Muscle layer of colon (tissue), 2 donors: ENCODE measurements at regions not wholly inside any gene's neighbourhood (a gene's known extent, or its start where the extent isn't known, plus 50 kb on each side); places are given as distances from the start of the nearest gene placed in this dataset.
"Not testable (repeated sequence)": the region's sequence is repeated elsewhere in the genome, so short reads cannot be mapped to it uniquely, and the experiment has no call there.

Source experiments
- H3K27ac ChIP-seq: one replicate; pipeline ENCODE4 v1.7.0; 2013; ENCODE audit warnings: low read depth, mild to moderate bottlenecking, low read length, moderate library complexity
- H3K27me3 ChIP-seq, 2 donors: one replicate each; pipeline ENCODE4 v1.7.0; 2013; ENCODE audit warnings: low read length in 2 of 2, mild to moderate bottlenecking in 2 of 2; ENCODE audit not compliant: insufficient read depth in 2 of 2, control insufficient read depth in 1 of 2
- H3K36me3 ChIP-seq: one replicate; pipeline ENCODE4 v1.7.0; 2013; ENCODE audit warnings: mild to moderate bottlenecking, low read length; ENCODE audit not compliant: insufficient read depth
- H3K4me1 ChIP-seq: one replicate; pipeline ENCODE4 v1.7.0; 2013; ENCODE audit warnings: mild to moderate bottlenecking, low read length; ENCODE audit not compliant: insufficient read depth
- H3K4me3 ChIP-seq, 2 donors: one replicate each; pipeline ENCODE4 v1.7.0; 2013; ENCODE audit warnings: low read length in 2 of 2, low read depth in 1 of 2, mild to moderate bottlenecking in 1 of 2, moderate library complexity in 1 of 2
- H3K9ac ChIP-seq: one replicate; pipeline ENCODE4 v1.7.0; 2013; ENCODE audit warnings: low read length
- H3K9me3 ChIP-seq: one replicate; pipeline ENCODE4 v1.7.0; 2013; ENCODE audit warnings: mild to moderate bottlenecking, low read length
- donor health status: abdominal sarcoma.
- donor health status: Adenocarcinoma of cecum.

DNA sequence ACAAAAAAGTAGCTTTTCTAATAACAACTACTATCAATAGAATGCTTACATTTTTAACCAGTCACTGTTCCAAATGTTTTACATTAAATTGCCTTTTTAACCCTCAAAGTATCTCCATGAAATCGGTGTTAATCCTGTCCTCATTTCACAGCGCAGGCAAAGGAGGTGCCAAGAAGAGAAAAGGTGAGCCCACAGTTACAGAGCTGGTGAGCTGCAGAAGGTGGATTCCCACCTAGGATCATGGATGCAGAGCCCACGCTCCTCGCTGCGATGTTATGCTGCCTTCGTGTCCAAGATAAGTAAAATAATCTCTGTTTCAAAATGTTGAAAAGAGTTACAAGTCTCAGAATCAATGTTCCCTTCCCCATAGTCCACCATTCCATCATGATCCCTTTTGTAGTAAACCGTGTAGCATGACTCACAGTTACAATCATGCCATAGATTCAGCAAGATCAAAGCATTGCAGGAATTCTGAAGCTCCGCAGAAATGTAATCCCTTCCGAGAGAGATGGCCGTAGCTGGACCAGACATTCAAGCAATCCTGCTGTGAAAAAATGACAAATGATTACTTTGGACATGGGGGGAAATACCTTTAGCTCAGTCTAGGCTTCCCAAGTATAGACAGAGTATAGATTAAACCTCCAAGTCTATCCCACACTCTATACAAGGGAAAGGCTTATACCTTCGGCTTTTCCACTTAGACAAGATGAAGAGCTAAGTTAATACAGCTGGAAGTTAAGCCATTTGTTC lies 394.7 kb upstream of the AKR1E2 start:
- Histone ChIP-seq H3K27ac (no peak overlapping the region), H3K9ac (no peak overlapping the region), H3K4me3 (no peak overlapping the region), H3K4me1 (peaks cover 8% of the 10 kb centered on the region), H3K9me3 (no peaks in the 10 kb centered on the region), H3K36me3 (no peaks in the 10 kb centered on the region), H3K27me3 (no peaks in the 10 kb centered on the region)

DNA sequence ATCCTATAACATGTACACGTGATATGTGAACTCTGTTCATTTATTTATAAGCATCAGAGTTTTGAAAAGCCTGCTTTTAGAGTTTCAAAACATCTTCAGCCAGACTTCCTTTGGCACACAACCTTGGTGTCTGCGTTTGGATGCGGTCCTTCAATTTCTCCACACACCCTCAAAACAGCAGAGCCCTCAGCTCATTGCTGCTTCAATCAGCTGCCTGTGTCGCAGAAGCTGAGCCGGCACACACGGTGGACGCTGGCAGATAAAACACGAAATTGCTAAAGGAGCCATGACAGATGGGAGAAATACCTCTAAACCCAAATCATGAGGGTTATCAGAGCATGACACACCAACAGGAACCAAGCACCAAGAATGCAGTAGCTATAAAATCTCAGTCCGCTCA lies 396.4 kb upstream of the AKR1E2 start:
- Histone ChIP-seq H3K36me3 (no peaks in the 10 kb centered on the region), H3K9ac (no peak overlapping the region), H3K27me3 (no peaks in the 10 kb centered on the region)

DNA sequence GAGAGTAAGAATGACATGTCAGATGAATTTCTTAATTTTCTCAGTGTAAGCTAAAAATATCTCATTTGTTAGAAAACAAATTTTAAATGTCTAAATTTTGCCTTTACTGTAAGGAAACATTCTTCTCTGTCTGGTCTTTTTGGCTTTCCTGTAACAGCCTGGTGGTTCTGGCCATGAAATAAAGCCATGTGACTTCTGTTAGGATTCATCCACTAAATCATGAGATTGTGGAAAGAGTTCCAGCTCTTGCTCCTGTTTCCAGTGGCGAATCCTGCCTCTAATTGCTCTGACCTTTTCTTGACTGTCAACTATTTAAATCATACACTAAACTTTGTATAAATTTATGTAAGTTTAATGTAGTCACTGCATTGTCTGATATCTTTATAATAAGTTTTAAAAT lies 398.5 kb upstream of the AKR1E2 start:
- Histone ChIP-seq H3K9me3 (no peaks in the 10 kb centered on the region), H3K27me3 (no peaks in the 10 kb centered on the region), H3K27ac (peak overlapping the region; percentile 1), H3K9ac (no peak overlapping the region), H3K4me3 (no peak overlapping the region), H3K36me3 (no peaks in the 10 kb centered on the region), H3K4me1 (peaks cover 8% of the 10 kb centered on the region)

More for the DNA sequence above, 396.4 kb upstream of the AKR1E2 start:
- no peaks in the 10 kb centered on the region for H3K9me3 ChIP-seq
- H3K27ac ChIP-seq: no peak overlapping the region
- H3K4me3 ChIP-seq: no peak overlapping the region
- peaks cover 8% of the 10 kb centered on the region for H3K4me1 ChIP-seq

GRCh38 chr10:4426866-4427265 lies 399.1 kb upstream of the AKR1E2 start:
- Histone ChIP-seq H3K36me3 (no peaks in the 10 kb centered on the region), H3K4me1 (peaks cover 8% of the 10 kb centered on the region), H3K9ac (no peak overlapping the region), H3K27ac (no peak overlapping the region), H3K9me3 (no peaks in the 10 kb centered on the region), H3K27me3 (no peaks in the 10 kb centered on the region), H3K4me3 (no peak overlapping the region)

GRCh38 chr10:4409319-4409718 lies 416.7 kb upstream of the AKR1E2 start:
- Histone ChIP-seq H3K4me3 (no peak overlapping the region), H3K27me3 (no peaks in the 10 kb centered on the region), H3K27ac (no peak overlapping the region), H3K9me3 (no peaks in the 10 kb centered on the region), H3K9ac (no peak overlapping the region), H3K4me1 (peaks cover 11% of the 10 kb centered on the region), H3K36me3 (no peaks in the 10 kb centered on the region)

- Histone ChIP-seq H3K27me3 (no peaks in the 10 kb centered on the region), H3K9ac (no peak overlapping the region), H3K4me3 (no peak overlapping the region), H3K9me3 (no peaks in the 10 kb centered on the region), H3K4me1 (peaks cover 11% of the 10 kb centered on the region), H3K36me3 (no peaks in the 10 kb centered on the region), H3K27ac (no peak overlapping the region)
Measured at GRCh38 chr10:4407783-4408182, 418.2 kb upstream of the AKR1E2 start.

DNA sequence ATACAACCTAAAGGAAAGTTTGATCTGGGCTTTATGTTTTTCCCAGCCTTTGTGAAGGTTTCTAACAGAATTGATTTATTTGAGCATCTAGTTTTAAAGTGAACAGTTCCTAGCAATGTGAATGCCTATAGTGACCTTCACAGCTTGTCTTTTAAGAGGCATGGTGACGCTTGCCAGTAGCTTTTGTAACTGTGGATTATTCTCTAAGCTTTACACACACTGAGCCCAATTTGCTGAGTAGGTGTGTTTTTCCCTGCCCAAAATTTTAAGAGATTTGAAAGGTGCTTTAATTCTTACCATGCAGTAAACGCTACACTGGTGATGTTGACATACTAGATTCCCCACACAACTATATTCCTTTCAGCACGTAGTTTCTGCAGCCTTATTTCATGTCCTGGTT lies 420.2 kb upstream of the AKR1E2 start:
- Histone ChIP-seq H3K4me3 (no peak overlapping the region), H3K9ac (no peak overlapping the region), H3K27ac (no peak overlapping the region)

DNA sequence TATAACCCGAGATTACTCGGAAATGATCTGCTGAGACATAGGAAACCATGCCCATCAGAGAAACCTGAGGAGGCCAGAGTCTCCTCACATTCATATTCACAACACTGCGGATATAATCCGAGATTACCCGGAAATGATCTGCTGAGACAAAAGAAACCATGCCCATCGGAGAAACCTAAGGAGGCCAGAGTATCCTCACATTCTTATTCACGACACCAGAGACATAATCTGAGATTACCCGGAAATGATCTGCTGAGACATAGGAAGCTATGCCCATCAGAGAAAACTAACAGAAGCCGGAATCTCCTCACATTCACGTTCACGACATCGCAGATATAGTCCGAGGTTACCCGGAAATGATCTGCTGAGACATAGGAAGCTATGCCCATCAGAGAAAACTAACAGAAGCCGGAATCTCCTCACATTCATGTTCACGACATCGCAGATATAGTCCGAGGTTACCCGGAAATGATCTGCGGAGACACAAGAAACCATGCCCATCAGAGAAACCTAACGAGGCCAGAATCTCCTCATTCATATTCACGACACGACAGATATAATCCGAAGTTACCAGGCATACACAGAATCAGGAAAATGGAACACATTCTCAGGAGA lies 422.3 kb upstream of the AKR1E2 start:
- Histone ChIP-seq H3K9me3 (no peaks in the 10 kb centered on the region), H3K27me3 (no peaks in the 10 kb centered on the region)

More for the DNA sequence above, 420.2 kb upstream of the AKR1E2 start:
- H3K4me1 ChIP-seq: peaks cover 11% of the 10 kb centered on the region
- no peaks in the 10 kb centered on the region for H3K27me3 ChIP-seq
- no peaks in the 10 kb centered on the region for H3K9me3 ChIP-seq
- H3K36me3 ChIP-seq: no peaks in the 10 kb centered on the region

GRCh38 chr10:4401080-4401479 lies 424.9 kb upstream of the AKR1E2 start:
- H3K27ac ChIP-seq, H3K9me3 ChIP-seq, H3K36me3 ChIP-seq, H3K27me3 ChIP-seq, H3K4me1 ChIP-seq, H3K9ac ChIP-seq, H3K4me3 ChIP-seq: not testable (repeated sequence)

More for the DNA sequence above, 422.3 kb upstream of the AKR1E2 start:
- H3K9ac ChIP-seq: no peak overlapping the region
- H3K4me1 ChIP-seq: peaks cover 4% of the 10 kb centered on the region
- H3K36me3 ChIP-seq: no peaks in the 10 kb centered on the region
- no peak overlapping the region for H3K27ac ChIP-seq
- H3K4me3 ChIP-seq: no peak overlapping the region

GRCh38 chr10:4399556-4399955 lies 426.5 kb upstream of the AKR1E2 start:
- Histone ChIP-seq H3K4me3 (no peak overlapping the region), H3K9ac (no peak overlapping the region), H3K27ac (no peak overlapping the region), H3K9me3 (no peaks in the 10 kb centered on the region), H3K4me1 (no peaks in the 10 kb centered on the region), H3K36me3 (no peaks in the 10 kb centered on the region), H3K27me3 (no peaks in the 10 kb centered on the region)

- Histone ChIP-seq H3K36me3 (no peaks in the 10 kb centered on the region), H3K27ac (no peak overlapping the region), H3K4me1 (no peaks in the 10 kb centered on the region), H3K9ac (no peak overlapping the region), H3K9me3 (no peaks in the 10 kb centered on the region), H3K4me3 (no peak overlapping the region), H3K27me3 (no peaks in the 10 kb centered on the region)
Measured at GRCh38 chr10:4398602-4399001, 427.4 kb upstream of the AKR1E2 start.

- Histone ChIP-seq H3K27ac (no peak overlapping the region), H3K4me1 (no peaks in the 10 kb centered on the region), H3K4me3 (no peak overlapping the region), H3K9ac (no peak overlapping the region), H3K9me3 (no peaks in the 10 kb centered on the region), H3K36me3 (no peaks in the 10 kb centered on the region), H3K27me3 (no peaks in the 10 kb centered on the region)
Measured at GRCh38 chr10:4397337-4397736, 428.7 kb upstream of the AKR1E2 start.
